T-helper 2 cell treated with Interferon-gamma antibody and Interleukin-4, amounts not matched to agents 5 μg/mL and 100 μg/mL, for 36 hours (primary cell): ENCODE measurements at regions not wholly inside any gene's neighbourhood (a gene's known extent, or its start where the extent isn't known, plus 50 kb on each side); places are given as distances from the start of the nearest gene placed in this dataset.

ENCODE experiments used
- DNase-seq: peaks from one replicate; pipeline ENCODE4 v3.0.0; 2021; ENCODE audit warnings: low spot score
- H3K27ac Mint-ChIP-seq: one replicate; pipeline ENCODE4 v1.8.0; 2021; ENCODE audit warnings: mild to moderate bottlenecking, mixed read lengths
- H3K27me3 Mint-ChIP-seq: one replicate; pipeline ENCODE4 v1.8.0; 2021; ENCODE audit warnings: low read depth, mixed read lengths
- H3K36me3 Mint-ChIP-seq: one replicate; pipeline ENCODE4 v1.8.0; 2021; ENCODE audit warnings: low read depth, mixed read lengths
- H3K4me1 Mint-ChIP-seq: one replicate; pipeline ENCODE4 v1.8.0; 2021; ENCODE audit warnings: low read depth, mixed read lengths
- H3K4me3 Mint-ChIP-seq: one replicate; pipeline ENCODE4 v1.8.0; 2022; ENCODE audit warnings: mild to moderate bottlenecking, moderate library complexity, mixed read lengths
- H3K9me3 Mint-ChIP-seq: one replicate; pipeline ENCODE4 v1.8.0; 2021; ENCODE audit warnings: mixed read lengths

GRCh38 chr1:199780091-199780490, 247.4 kb upstream of the NR5A2 start:
- no peak overlapping the region for H3K4me3 Mint-ChIP-seq
- H3K4me1 Mint-ChIP-seq, result no peaks in the 10 kb centered on the region
- no peak for DNase-seq
- no peaks in the 10 kb centered on the region for H3K36me3 Mint-ChIP-seq
- H3K9me3 Mint-ChIP-seq, result no peaks in the 10 kb centered on the region
- H3K27me3 Mint-ChIP-seq, result no peaks in the 10 kb centered on the region
- no peak overlapping the region for H3K27ac Mint-ChIP-seq

- Mint-ChIP-seq H3K4me3 (no peak overlapping the region), H3K27ac (no peak overlapping the region), H3K4me1 (no peaks in the 10 kb centered on the region), H3K9me3 (no peaks in the 10 kb centered on the region), H3K27me3 (no peaks in the 10 kb centered on the region), H3K36me3 (no peaks in the 10 kb centered on the region)
- no peak for DNase-seq
Measured at GRCh38 chr1:199780948-199781670, 246.4 kb upstream of the NR5A2 start.

- no peaks in the 10 kb centered on the region for H3K9me3 Mint-ChIP-seq
- no peak overlapping the region for H3K27ac Mint-ChIP-seq
- H3K4me1 Mint-ChIP-seq, result no peaks in the 10 kb centered on the region
- H3K27me3 Mint-ChIP-seq, result no peaks in the 10 kb centered on the region
- no peaks in the 10 kb centered on the region for H3K36me3 Mint-ChIP-seq
- H3K4me3 Mint-ChIP-seq, result no peak overlapping the region
- no peak for DNase-seq
Measured at GRCh38 chr1:199784138-199784895, 243.2 kb upstream of the NR5A2 start.

- Mint-ChIP-seq H3K4me1 (no peaks in the 10 kb centered on the region), H3K36me3 (no peaks in the 10 kb centered on the region), H3K27me3 (no peaks in the 10 kb centered on the region), H3K4me3 (no peak overlapping the region), H3K27ac (no peak overlapping the region), H3K9me3 (no peaks in the 10 kb centered on the region)
- no peak for DNase-seq
Measured at GRCh38 chr1:199786695-199787094, 240.8 kb upstream of the NR5A2 start.

- no peaks in the 10 kb centered on the region for H3K27me3 Mint-ChIP-seq
- no peaks in the 10 kb centered on the region for H3K4me1 Mint-ChIP-seq
- H3K4me3 Mint-ChIP-seq, result no peak overlapping the region
- H3K27ac Mint-ChIP-seq, result no peak overlapping the region
- H3K36me3 Mint-ChIP-seq, result no peaks in the 10 kb centered on the region
- DNase-seq, result no peak
- H3K9me3 Mint-ChIP-seq, result no peaks in the 10 kb centered on the region
Measured at GRCh38 chr1:199789141-199789540, 238.4 kb upstream of the NR5A2 start.

- H3K36me3 Mint-ChIP-seq, result no peaks in the 10 kb centered on the region
- H3K9me3 Mint-ChIP-seq, result no peaks in the 10 kb centered on the region
- no peaks in the 10 kb centered on the region for H3K27me3 Mint-ChIP-seq
- H3K4me3 Mint-ChIP-seq, result no peak overlapping the region
- no peaks in the 10 kb centered on the region for H3K4me1 Mint-ChIP-seq
- DNase-seq, result no peak
- H3K27ac Mint-ChIP-seq, result no peak overlapping the region
Measured at GRCh38 chr1:199791495-199791894, 236.0 kb upstream of the NR5A2 start.

GRCh38 chr1:199792874-199793273, 234.6 kb upstream of the NR5A2 start:
- H3K9me3 Mint-ChIP-seq, result no peaks in the 10 kb centered on the region
- no peak overlapping the region for H3K4me3 Mint-ChIP-seq
- no peaks in the 10 kb centered on the region for H3K36me3 Mint-ChIP-seq
- no peaks in the 10 kb centered on the region for H3K4me1 Mint-ChIP-seq
- no peaks in the 10 kb centered on the region for H3K27me3 Mint-ChIP-seq
- DNase-seq, result no peak
- H3K27ac Mint-ChIP-seq, result no peak overlapping the region

- no peak for DNase-seq
- Mint-ChIP-seq H3K27ac (no peak overlapping the region), H3K4me1 (no peaks in the 10 kb centered on the region), H3K27me3 (no peaks in the 10 kb centered on the region), H3K4me3 (no peak overlapping the region), H3K9me3 (no peaks in the 10 kb centered on the region), H3K36me3 (no peaks in the 10 kb centered on the region)
Measured at GRCh38 chr1:199794105-199794863, 233.2 kb upstream of the NR5A2 start.

GRCh38 chr1:199799116-199799515, 228.4 kb upstream of the NR5A2 start:
- no peak for DNase-seq
- no peaks in the 10 kb centered on the region for H3K9me3 Mint-ChIP-seq
- no peaks in the 10 kb centered on the region for H3K36me3 Mint-ChIP-seq
- H3K4me3 Mint-ChIP-seq, result no peak overlapping the region
- H3K27ac Mint-ChIP-seq, result no peak overlapping the region
- H3K27me3 Mint-ChIP-seq, result peaks cover 4% of the 10 kb centered on the region
- no peaks in the 10 kb centered on the region for H3K4me1 Mint-ChIP-seq

- no peaks in the 10 kb centered on the region for H3K36me3 Mint-ChIP-seq
- no peak overlapping the region for H3K27ac Mint-ChIP-seq
- DNase-seq, result no peak
- no peak overlapping the region for H3K4me3 Mint-ChIP-seq
- peaks cover 4% of the 10 kb centered on the region for H3K27me3 Mint-ChIP-seq
- no peaks in the 10 kb centered on the region for H3K4me1 Mint-ChIP-seq
- no peaks in the 10 kb centered on the region for H3K9me3 Mint-ChIP-seq
Measured at GRCh38 chr1:199804526-199804925, 223.0 kb upstream of the NR5A2 start.

- DNase-seq, result no peak
- Mint-ChIP-seq H3K36me3 (no peaks in the 10 kb centered on the region), H3K27me3 (no peaks in the 10 kb centered on the region), H3K4me3 (no peak overlapping the region), H3K9me3 (no peaks in the 10 kb centered on the region), H3K27ac (no peak overlapping the region), H3K4me1 (no peaks in the 10 kb centered on the region)
Measured at GRCh38 chr1:199808110-199808870, 219.2 kb upstream of the NR5A2 start.

GRCh38 chr1:199809311-199809710, 218.2 kb upstream of the NR5A2 start:
- Mint-ChIP-seq H3K4me1 (no peaks in the 10 kb centered on the region), H3K9me3 (no peaks in the 10 kb centered on the region), H3K36me3 (no peaks in the 10 kb centered on the region), H3K27me3 (no peaks in the 10 kb centered on the region), H3K27ac (no peak overlapping the region), H3K4me3 (no peak overlapping the region)
- DNase-seq, result no peak

- Mint-ChIP-seq H3K4me1 (no peaks in the 10 kb centered on the region), H3K27ac (no peak overlapping the region), H3K27me3 (no peaks in the 10 kb centered on the region), H3K9me3 (no peaks in the 10 kb centered on the region), H3K4me3 (no peak overlapping the region), H3K36me3 (no peaks in the 10 kb centered on the region)
- no peak for DNase-seq
Measured at GRCh38 chr1:199811163-199811562, 216.3 kb upstream of the NR5A2 start.

- no peaks in the 10 kb centered on the region for H3K4me1 Mint-ChIP-seq
- no peak overlapping the region for H3K4me3 Mint-ChIP-seq
- no peaks in the 10 kb centered on the region for H3K27me3 Mint-ChIP-seq
- no peaks in the 10 kb centered on the region for H3K9me3 Mint-ChIP-seq
- H3K36me3 Mint-ChIP-seq, result no peaks in the 10 kb centered on the region
- H3K27ac Mint-ChIP-seq, result no peak overlapping the region
- DNase-seq, result no peak
Measured at GRCh38 chr1:199813198-199813597, 214.3 kb upstream of the NR5A2 start.
